Loucy (cell line): ENCODE measurements at regions not wholly inside any gene's neighbourhood (a gene's known extent, or its start where the extent isn't known, plus 50 kb on each side); places are given as distances from the start of the nearest gene placed in this dataset.

ENCODE experiments used
- H2AFZ ChIP-seq: fragments of 200-600 bp; sonication (generic); 2 replicates; pipeline ENCODE4 v1.6.0; 2016; ENCODE audit warnings: antibody characterized with exemption, mild to moderate bottlenecking, low read length, moderate library complexity
- H3F3A ChIP-seq: fragments of 200-600 bp; 2 replicates; pipeline ENCODE4 v1.6.0; 2016; ENCODE audit warnings: antibody characterized with exemption, low read depth, mild to moderate bottlenecking
- H3K27me3 ChIP-seq: fragments of 200-600 bp; sonication (generic); 2 replicates; pipeline ENCODE4 v1.6.1; 2014; ENCODE audit warnings: low read length, mild to moderate bottlenecking; ENCODE audit not compliant: insufficient read depth, poor library complexity, severe bottlenecking
- H3K36me3 ChIP-seq: fragments of 200-600 bp; sonication (generic); 2 replicates; pipeline ENCODE4 v1.6.1; 2016; ENCODE audit warnings: low read length; ENCODE audit not compliant: insufficient read depth
- H3K4me1 ChIP-seq: fragments of 200-600 bp; sonication (generic); 2 replicates; pipeline ENCODE4 v1.5.1; 2014; ENCODE audit warnings: low read length, mild to moderate bottlenecking; ENCODE audit not compliant: insufficient read depth, poor library complexity, severe bottlenecking
- H3K4me2 ChIP-seq: fragments of 200-600 bp; sonication (generic); 2 replicates; pipeline ENCODE4 v1.6.0; 2014; ENCODE audit warnings: antibody characterized with exemption, low read length, low read depth, mild to moderate bottlenecking; ENCODE audit not compliant: poor library complexity, severe bottlenecking
- H3K4me3 ChIP-seq: fragments of 200-600 bp; sonication (generic); 2 replicates; pipeline ENCODE4 v1.5.1; 2014; ENCODE audit warnings: low read length, mild to moderate bottlenecking, mixed read lengths; ENCODE audit not compliant: poor library complexity, severe bottlenecking
- H3K79me2 ChIP-seq: fragments of 200-600 bp; sonication (generic); 2 replicates; pipeline ENCODE4 v1.6.1; 2014; ENCODE audit warnings: low read length; ENCODE audit not compliant: insufficient read depth
- H3K9ac ChIP-seq: fragments of 200-600 bp; sonication (generic); 2 replicates; pipeline ENCODE4 v1.6.0; 2014; ENCODE audit warnings: mild to moderate bottlenecking, low read depth, low read length, moderate library complexity; ENCODE audit not compliant: poor library complexity, severe bottlenecking
- H3K9me2 ChIP-seq: fragments of 200-600 bp; sonication (generic); replicated peaks from 2 replicates; pipeline ENCODE4 v1.6.1; 2016; ENCODE audit warnings: low read depth, low read length, mixed read lengths
- H3K9me3 ChIP-seq: fragments of 200-600 bp; sonication (generic); 2 replicates; pipeline ENCODE4 v1.6.1; 2014; ENCODE audit warnings: mild to moderate bottlenecking, antibody characterized with exemption, low read length, low read depth; ENCODE audit not compliant: insufficient read depth
- H4K20me1 ChIP-seq: fragments of 200-600 bp; sonication (generic); 2 replicates; pipeline ENCODE4 v1.6.0; 2014; ENCODE audit warnings: antibody characterized with exemption, low read length, mild to moderate bottlenecking; ENCODE audit not compliant: insufficient read depth, poor library complexity, severe bottlenecking
- EZH2phosphoT487 ChIP-seq: fragments of 200-600 bp; IDR thresholded peaks from 2 replicates; pipeline ENCODE4 v1.6.1; 2018; ENCODE audit warnings: antibody characterized with exemption, mild to moderate bottlenecking, moderate library complexity, borderline replicate concordance
- TF ChIP-seq, protein P1 (sequence below): fragments of 200-600 bp; sonication (generic); conservative IDR thresholded peaks from 2 replicates; pipeline ENCODE4 v1.5.1; 2014; ENCODE audit warnings: mild to moderate bottlenecking, antibody characterized with exemption, low read length

GRCh38 chr1:88407248-88407647, 276.8 kb upstream of the PKN2 start:
- no peak overlapping the region for H3K9ac ChIP-seq
- H3K9me3 ChIP-seq: no peaks in the 10 kb centered on the region
- no peaks in the 10 kb centered on the region for H3K9me2 ChIP-seq
- H3K4me1 ChIP-seq: no peaks in the 10 kb centered on the region
- H4K20me1 ChIP-seq: no peaks in the 10 kb centered on the region
- no peaks in the 10 kb centered on the region for H3F3A ChIP-seq
- TF ChIP-seq, protein P1, sequence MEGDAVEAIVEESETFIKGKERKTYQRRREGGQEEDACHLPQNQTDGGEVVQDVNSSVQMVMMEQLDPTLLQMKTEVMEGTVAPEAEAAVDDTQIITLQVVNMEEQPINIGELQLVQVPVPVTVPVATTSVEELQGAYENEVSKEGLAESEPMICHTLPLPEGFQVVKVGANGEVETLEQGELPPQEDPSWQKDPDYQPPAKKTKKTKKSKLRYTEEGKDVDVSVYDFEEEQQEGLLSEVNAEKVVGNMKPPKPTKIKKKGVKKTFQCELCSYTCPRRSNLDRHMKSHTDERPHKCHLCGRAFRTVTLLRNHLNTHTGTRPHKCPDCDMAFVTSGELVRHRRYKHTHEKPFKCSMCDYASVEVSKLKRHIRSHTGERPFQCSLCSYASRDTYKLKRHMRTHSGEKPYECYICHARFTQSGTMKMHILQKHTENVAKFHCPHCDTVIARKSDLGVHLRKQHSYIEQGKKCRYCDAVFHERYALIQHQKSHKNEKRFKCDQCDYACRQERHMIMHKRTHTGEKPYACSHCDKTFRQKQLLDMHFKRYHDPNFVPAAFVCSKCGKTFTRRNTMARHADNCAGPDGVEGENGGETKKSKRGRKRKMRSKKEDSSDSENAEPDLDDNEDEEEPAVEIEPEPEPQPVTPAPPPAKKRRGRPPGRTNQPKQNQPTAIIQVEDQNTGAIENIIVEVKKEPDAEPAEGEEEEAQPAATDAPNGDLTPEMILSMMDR: no peak
- TF ChIP-seq EZH2phosphoT487: no peak
- H3K4me2 ChIP-seq: no peak overlapping the region
- H3K79me2 ChIP-seq: no peaks in the 10 kb centered on the region
- H3K27me3 ChIP-seq: no peaks in the 10 kb centered on the region
- no peaks in the 10 kb centered on the region for H3K36me3 ChIP-seq
- H2AFZ ChIP-seq: no peak overlapping the region
- H3K4me3 ChIP-seq: no peak overlapping the region

- Histone ChIP-seq H3K79me2 (no peaks in the 10 kb centered on the region), H3K4me3 (no peak overlapping the region), H3K4me1 (no peaks in the 10 kb centered on the region), H3K9me3 (no peaks in the 10 kb centered on the region), H4K20me1 (no peaks in the 10 kb centered on the region), H2AFZ (no peak overlapping the region), H3K27me3 (no peaks in the 10 kb centered on the region), H3F3A (no peaks in the 10 kb centered on the region), H3K9ac (no peak overlapping the region), H3K36me3 (no peaks in the 10 kb centered on the region), H3K9me2 (no peaks in the 10 kb centered on the region), H3K4me2 (no peak overlapping the region)
- TF ChIP-seq EZH2phosphoT487: no peak
- TF ChIP-seq, protein P1: no peak
Measured at GRCh38 chr1:88421997-88422396, 262.1 kb upstream of the PKN2 start.

DNA sequence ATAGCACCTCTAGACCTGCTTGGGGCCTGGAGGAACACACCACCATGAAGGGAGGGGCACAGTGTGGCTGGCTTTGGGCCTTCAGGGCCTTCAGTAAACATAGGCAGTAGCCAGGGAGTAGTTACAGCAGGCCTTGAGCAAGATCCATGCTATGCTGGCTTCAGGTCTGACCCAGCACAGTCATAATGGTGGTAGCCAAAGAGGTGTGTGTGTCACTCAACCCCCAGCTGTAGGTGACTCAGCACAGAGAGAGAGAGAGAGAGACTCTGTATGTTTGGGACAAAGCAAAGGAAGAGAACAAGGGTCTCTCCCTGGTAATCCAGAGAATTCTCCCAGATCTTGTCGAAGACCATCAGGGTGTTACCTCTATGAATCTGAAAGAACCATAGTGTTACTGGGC, 250.5 kb upstream of the PKN2 start:
- Histone ChIP-seq H4K20me1 (no peaks in the 10 kb centered on the region), H3K4me2 (no peak overlapping the region), H3K9ac (no peak overlapping the region), H3K9me3 (no peaks in the 10 kb centered on the region), H3K27me3 (no peaks in the 10 kb centered on the region), H3K36me3 (no peaks in the 10 kb centered on the region), H3K4me1 (no peaks in the 10 kb centered on the region), H2AFZ (no peak overlapping the region), H3F3A (no peaks in the 10 kb centered on the region), H3K79me2 (no peaks in the 10 kb centered on the region), H3K9me2 (no peaks in the 10 kb centered on the region), H3K4me3 (no peak overlapping the region)
- no peak for TF ChIP-seq EZH2phosphoT487
- TF ChIP-seq, protein P1: no peak
